Effector memory CD8-positive, alpha-beta T cell (primary cell): ENCODE measurements at regions not wholly inside any gene's neighbourhood (a gene's known extent, or its start where the extent isn't known, plus 50 kb on each side); places are given as distances from the start of the nearest gene placed in this dataset.

Experiments
- ATAC-seq: fragments of 150-1000 bp; cut with Tn5 transposase; replicated peaks from 2 replicates; pipeline ENCODE4 v1.10.0; 2021; ENCODE audit warnings: mild to moderate bottlenecking, moderate library complexity
- DNase-seq, 3 experiments: peaks; one replicate each; pipeline ENCODE4 v3.0.0; 2021
- H3K27ac Mint-ChIP-seq, 2 donors: one replicate each; pipeline ENCODE4 v1.8.0; 2022; ENCODE audit warnings: mild to moderate bottlenecking in 2 of 2, mixed read lengths in 2 of 2, moderate library complexity in 2 of 2
- H3K27me3 Mint-ChIP-seq, 2 donors: one replicate each; pipeline ENCODE4 v1.8.0; 2022; ENCODE audit warnings: mixed read lengths in 2 of 2
- H3K36me3 Mint-ChIP-seq: one replicate; pipeline ENCODE4 v1.8.0; 2022; ENCODE audit warnings: mild to moderate bottlenecking, moderate library complexity, mixed read lengths; ENCODE audit not compliant: insufficient read depth
- H3K4me1 Mint-ChIP-seq, 2 donors: one replicate each; pipeline ENCODE4 v1.8.0; 2022; ENCODE audit warnings: low read depth in 2 of 2, mixed read lengths in 2 of 2
- H3K4me3 Mint-ChIP-seq, 2 donors: one replicate each; pipeline ENCODE4 v1.8.0; 2022; ENCODE audit warnings: mild to moderate bottlenecking in 2 of 2, mixed read lengths in 2 of 2, moderate library complexity in 2 of 2
- H3K9me3 Mint-ChIP-seq, 2 donors: one replicate each; pipeline ENCODE4 v1.8.0; 2022; ENCODE audit warnings: mixed read lengths in 2 of 2

- H3K4me3 Mint-ChIP-seq, result no peak overlapping the region
- peaks cover 0 to 3% of the 10 kb centered on the region in 2 donors for H3K4me1 Mint-ChIP-seq
- H3K9me3 Mint-ChIP-seq, result no peaks in the 10 kb centered on the region
Observed at GRCh38 chr14:94962166-94962575, 192.3 kb upstream of the GSC start.

GRCh38 chr14:94961386-94962165 is 191.7 kb upstream of the GSC start:
- no peak overlapping the region for H3K4me3 Mint-ChIP-seq
- H3K36me3 Mint-ChIP-seq, result no peaks in the 10 kb centered on the region
- peaks cover 21 to 76% of the 10 kb centered on the region in 2 donors for H3K27me3 Mint-ChIP-seq
- H3K4me1 Mint-ChIP-seq, result peaks cover 0 to 3% of the 10 kb centered on the region in 2 donors
- no peak overlapping the region for H3K27ac Mint-ChIP-seq
- DNase-seq, result no peak
- no peaks in the 10 kb centered on the region for H3K9me3 Mint-ChIP-seq
- no peak for ATAC-seq

More at GRCh38 chr14:94962166-94962575, 192.3 kb upstream of the GSC start:
- Mint-ChIP-seq H3K27ac (no peak overlapping the region), H3K36me3 (no peaks in the 10 kb centered on the region), H3K27me3 (peaks cover 23 to 77% of the 10 kb centered on the region in 2 donors)
- DNase-seq, result no peak
- no peak for ATAC-seq

- H3K4me3 Mint-ChIP-seq, result no peak overlapping the region
- H3K27me3 Mint-ChIP-seq, result peaks cover 21 to 69% of the 10 kb centered on the region in 2 donors
- no peaks in the 10 kb centered on the region for H3K36me3 Mint-ChIP-seq
- no peaks in the 10 kb centered on the region for H3K9me3 Mint-ChIP-seq
- no peak overlapping the region for H3K27ac Mint-ChIP-seq
- DNase-seq (no peak), ATAC-seq (no peak)
- peaks cover 0 to 3% of the 10 kb centered on the region in 2 donors for H3K4me1 Mint-ChIP-seq
Observed at GRCh38 chr14:94960285-94961001, 190.5 kb upstream of the GSC start.

GRCh38 chr14:94953541-94954260 is 183.8 kb upstream of the GSC start:
- H3K36me3 Mint-ChIP-seq, result peaks cover 3% of the 10 kb centered on the region
- no peak for ATAC-seq

GRCh38 chr14:94952097-94952496 is 182.2 kb upstream of the GSC start:
- Mint-ChIP-seq H3K4me3 (no peak overlapping the region), H3K36me3 (peaks cover 3% of the 10 kb centered on the region), H3K4me1 (peaks cover 0 to 6% of the 10 kb centered on the region in 2 donors), H3K27ac (no peak overlapping the region), H3K9me3 (no peaks in the 10 kb centered on the region), H3K27me3 (peaks cover 4 to 9% of the 10 kb centered on the region in 2 donors)
- DNase-seq (no peak), ATAC-seq (no peak)

More at GRCh38 chr14:94953541-94954260, 183.8 kb upstream of the GSC start:
- no peaks in the 10 kb centered on the region for H3K9me3 Mint-ChIP-seq
- no peak for DNase-seq
- peaks cover 0 to 6% of the 10 kb centered on the region in 2 donors for H3K4me1 Mint-ChIP-seq
- H3K4me3 Mint-ChIP-seq, result no peak overlapping the region
- no peak overlapping the region for H3K27ac Mint-ChIP-seq
- H3K27me3 Mint-ChIP-seq, result peaks cover 11 to 18% of the 10 kb centered on the region in 2 donors

GRCh38 chr14:94946244-94946643 is 176.3 kb upstream of the GSC start:
- Mint-ChIP-seq H3K27ac (peak overlapping the region; percentile 90 to 92), H3K36me3 (no peaks in the 10 kb centered on the region), H3K27me3 (no peaks in the 10 kb centered on the region), H3K9me3 (no peaks in the 10 kb centered on the region), H3K4me1 (peaks cover 10 to 23% of the 10 kb centered on the region in 2 donors), H3K4me3 (peak overlapping the region; percentile 63 to 66)
- ATAC-seq (peak; percentile 70), DNase-seq (peak; percentile 25 to 30 (median 27))

- ATAC-seq (peak; percentile 89), DNase-seq (peak; percentile 43 to 51 (median 46))
- Mint-ChIP-seq H3K9me3 (no peaks in the 10 kb centered on the region), H3K36me3 (no peaks in the 10 kb centered on the region), H3K27ac (peak overlapping the region; percentile 90 to 92), H3K27me3 (no peaks in the 10 kb centered on the region), H3K4me3 (peak overlapping the region; percentile 63 to 66), H3K4me1 (peaks cover 10 to 22% of the 10 kb centered on the region in 2 donors)
Observed at GRCh38 chr14:94945615-94946014, 175.7 kb upstream of the GSC start.

- H3K9me3 Mint-ChIP-seq, result no peaks in the 10 kb centered on the region
- peak overlapping the region; percentile 63 to 66 for H3K4me3 Mint-ChIP-seq
- H3K36me3 Mint-ChIP-seq, result no peaks in the 10 kb centered on the region
- ATAC-seq (no peak), DNase-seq (no peak)
- H3K27me3 Mint-ChIP-seq, result no peaks in the 10 kb centered on the region
- peak overlapping the region; percentile 90 to 92 for H3K27ac Mint-ChIP-seq
- H3K4me1 Mint-ChIP-seq, result peaks cover 10 to 22% of the 10 kb centered on the region in 2 donors
Observed at GRCh38 chr14:94944636-94945258, 174.8 kb upstream of the GSC start.

GRCh38 chr14:94942601-94943000 is 172.7 kb upstream of the GSC start:
- Mint-ChIP-seq H3K27me3 (no peaks in the 10 kb centered on the region), H3K9me3 (no peaks in the 10 kb centered on the region), H3K36me3 (no peaks in the 10 kb centered on the region), H3K4me1 (peaks cover 10 to 19% of the 10 kb centered on the region in 2 donors), H3K4me3 (no peak overlapping the region), H3K27ac (no peak overlapping the region)
- DNase-seq (no peak), ATAC-seq (no peak)

- H3K27me3 Mint-ChIP-seq, result no peaks in the 10 kb centered on the region
- ATAC-seq (no peak), DNase-seq (no peak)
- H3K4me3 Mint-ChIP-seq, result no peak overlapping the region
- H3K36me3 Mint-ChIP-seq, result no peaks in the 10 kb centered on the region
- H3K9me3 Mint-ChIP-seq, result no peaks in the 10 kb centered on the region
- H3K27ac Mint-ChIP-seq, result no peak overlapping the region
- peaks cover 7 to 15% of the 10 kb centered on the region in 2 donors for H3K4me1 Mint-ChIP-seq
Observed at GRCh38 chr14:94941311-94941710, 171.4 kb upstream of the GSC start.

GRCh38 chr14:94940263-94940993 is 170.5 kb upstream of the GSC start:
- no peaks in the 10 kb centered on the region for H3K36me3 Mint-ChIP-seq
- no peak for ATAC-seq
- H3K4me3 Mint-ChIP-seq, result no peak overlapping the region
- no peaks in the 10 kb centered on the region for H3K27me3 Mint-ChIP-seq
- DNase-seq, result no peak
- H3K27ac Mint-ChIP-seq, result no peak overlapping the region
- peaks cover 0 to 7% of the 10 kb centered on the region in 2 donors for H3K4me1 Mint-ChIP-seq
- H3K9me3 Mint-ChIP-seq, result no peaks in the 10 kb centered on the region

GRCh38 chr14:94938016-94938415 is 168.1 kb upstream of the GSC start:
- no peaks in the 10 kb centered on the region for H3K27me3 Mint-ChIP-seq
- no peaks in the 10 kb centered on the region for H3K9me3 Mint-ChIP-seq
- H3K4me1 Mint-ChIP-seq, result no peaks in the 10 kb centered on the region
- no peak for ATAC-seq
- H3K4me3 Mint-ChIP-seq, result no peak overlapping the region
- no peak for DNase-seq
- no peaks in the 10 kb centered on the region for H3K36me3 Mint-ChIP-seq
- H3K27ac Mint-ChIP-seq, result no peak overlapping the region
